Neuron (in vitro differentiated cells): ENCODE measurements at regions not wholly inside any gene's neighbourhood (a gene's known extent, or its start where the extent isn't known, plus 50 kb on each side); places are given as distances from the start of the nearest gene placed in this dataset.
"Not testable (repeated sequence)": the region's sequence is repeated elsewhere in the genome, so short reads cannot be mapped to it uniquely, and the experiment has no call there.

Experiments
- H2AFZ ChIP-seq: one replicate; pipeline ENCODE4 v1.6.1; 2013; ENCODE audit warnings: low read depth, mild to moderate bottlenecking, inconsistent platforms, low read length, moderate library complexity
- H3K27me3 ChIP-seq: one replicate; pipeline ENCODE4 v1.6.1; 2013; ENCODE audit warnings: low read length; ENCODE audit not compliant: insufficient read depth
- H3K36me3 ChIP-seq: one replicate; pipeline ENCODE4 v1.6.1; 2013; ENCODE audit warnings: low read length; ENCODE audit not compliant: insufficient read depth
- H3K4me1 ChIP-seq: one replicate; pipeline ENCODE4 v1.6.1; 2013; ENCODE audit warnings: low read length; ENCODE audit not compliant: insufficient read depth
- H3K4me3 ChIP-seq: 2 replicates; pipeline ENCODE4 v1.5.1; 2013; ENCODE audit warnings: mild to moderate bottlenecking, low read length, moderate library complexity
- H3K9me3 ChIP-seq: one replicate; pipeline ENCODE4 v1.6.1; 2013; ENCODE audit warnings: low read length

GRCh38 chr10:2543142-2543886, 524.0 kb upstream of the PFKP start:
- Histone ChIP-seq H3K4me3 (no peak overlapping the region), H3K36me3 (no peaks in the 10 kb centered on the region), H3K9me3 (no peaks in the 10 kb centered on the region), H2AFZ (no peak overlapping the region), H3K27me3 (no peaks in the 10 kb centered on the region), H3K4me1 (no peaks in the 10 kb centered on the region)

GRCh38 chr10:2541176-2541575, 526.2 kb upstream of the PFKP start:
- Histone ChIP-seq H3K4me3 (no peak overlapping the region), H3K9me3 (no peaks in the 10 kb centered on the region), H2AFZ (no peak overlapping the region), H3K4me1 (no peaks in the 10 kb centered on the region), H3K36me3 (no peaks in the 10 kb centered on the region), H3K27me3 (no peaks in the 10 kb centered on the region)

GRCh38 chr10:2529945-2530344, 537.4 kb upstream of the PFKP start:
- Histone ChIP-seq H3K4me3 (no peak overlapping the region), H3K4me1 (peaks cover 7% of the 10 kb centered on the region), H3K9me3 (no peaks in the 10 kb centered on the region), H2AFZ (no peak overlapping the region), H3K27me3 (peaks cover 4% of the 10 kb centered on the region), H3K36me3 (no peaks in the 10 kb centered on the region)

- Histone ChIP-seq H3K36me3 (no peaks in the 10 kb centered on the region), H2AFZ (no peak overlapping the region), H3K4me3 (no peak overlapping the region), H3K27me3 (peaks cover 4% of the 10 kb centered on the region), H3K9me3 (no peaks in the 10 kb centered on the region), H3K4me1 (peaks cover 7% of the 10 kb centered on the region)
Measured at GRCh38 chr10:2525781-2526180, 541.6 kb upstream of the PFKP start.

GRCh38 chr10:2519139-2519538, 548.2 kb upstream of the PFKP start:
- Histone ChIP-seq H3K36me3 (no peaks in the 10 kb centered on the region), H3K4me1 (peaks cover 7% of the 10 kb centered on the region), H3K9me3 (no peaks in the 10 kb centered on the region), H3K4me3 (no peak overlapping the region), H2AFZ (no peak overlapping the region), H3K27me3 (no peaks in the 10 kb centered on the region)

GRCh38 chr10:2509081-2509531, 558.2 kb upstream of the PFKP start:
- Histone ChIP-seq H3K4me3 (no peak overlapping the region), H3K4me1 (peaks cover 2% of the 10 kb centered on the region), H2AFZ (no peak overlapping the region), H3K36me3 (no peaks in the 10 kb centered on the region), H3K27me3 (peaks cover 2% of the 10 kb centered on the region), H3K9me3 (no peaks in the 10 kb centered on the region)

- H3K36me3 ChIP-seq, H3K4me3 ChIP-seq, H2AFZ ChIP-seq, H3K27me3 ChIP-seq, H3K9me3 ChIP-seq, H3K4me1 ChIP-seq: not testable (repeated sequence)
Measured at GRCh38 chr10:2501366-2501940, 565.9 kb upstream of the PFKP start.

GRCh38 chr10:2494399-2494798, 572.9 kb upstream of the PFKP start:
- no peaks in the 10 kb centered on the region for H3K4me1 ChIP-seq
- H3K27me3 ChIP-seq, result no peaks in the 10 kb centered on the region
- no peaks in the 10 kb centered on the region for H3K9me3 ChIP-seq
- no peaks in the 10 kb centered on the region for H3K36me3 ChIP-seq
- H2AFZ ChIP-seq, result no peak overlapping the region
- H3K4me3 ChIP-seq, result no peak overlapping the region

- Histone ChIP-seq H2AFZ (no peak overlapping the region), H3K36me3 (no peaks in the 10 kb centered on the region), H3K4me1 (no peaks in the 10 kb centered on the region), H3K27me3 (no peaks in the 10 kb centered on the region), H3K9me3 (no peaks in the 10 kb centered on the region), H3K4me3 (no peak overlapping the region)
Measured at GRCh38 chr10:2488446-2489005, 578.8 kb upstream of the PFKP start.

- no peaks in the 10 kb centered on the region for H3K4me1 ChIP-seq
- no peaks in the 10 kb centered on the region for H3K27me3 ChIP-seq
- H3K9me3 ChIP-seq, result no peaks in the 10 kb centered on the region
- H3K36me3 ChIP-seq, result no peaks in the 10 kb centered on the region
- no peak overlapping the region for H3K4me3 ChIP-seq
- H2AFZ ChIP-seq, result no peak overlapping the region
Measured at GRCh38 chr10:2487921-2488320, 579.4 kb upstream of the PFKP start.

- H2AFZ ChIP-seq, result no peak overlapping the region
- no peaks in the 10 kb centered on the region for H3K9me3 ChIP-seq
- H3K27me3 ChIP-seq, result no peaks in the 10 kb centered on the region
- H3K36me3 ChIP-seq, result no peaks in the 10 kb centered on the region
- H3K4me1 ChIP-seq, result peaks cover 7% of the 10 kb centered on the region
- no peak overlapping the region for H3K4me3 ChIP-seq
Measured at GRCh38 chr10:2478656-2479055, 588.7 kb upstream of the PFKP start.

- Histone ChIP-seq H3K4me3 (no peak overlapping the region), H3K36me3 (no peaks in the 10 kb centered on the region), H2AFZ (no peak overlapping the region), H3K4me1 (peaks cover 7% of the 10 kb centered on the region), H3K9me3 (no peaks in the 10 kb centered on the region), H3K27me3 (no peaks in the 10 kb centered on the region)
Measured at GRCh38 chr10:2476812-2477553, 590.4 kb upstream of the PFKP start.

GRCh38 chr10:2476218-2476811, 591.0 kb upstream of the PFKP start:
- H3K9me3 ChIP-seq, result no peaks in the 10 kb centered on the region
- no peak overlapping the region for H2AFZ ChIP-seq
- no peaks in the 10 kb centered on the region for H3K36me3 ChIP-seq
- no peaks in the 10 kb centered on the region for H3K27me3 ChIP-seq
- H3K4me3 ChIP-seq, result no peak overlapping the region
- H3K4me1 ChIP-seq, result peaks cover 7% of the 10 kb centered on the region
